LNCAP (cell line): ENCODE measurements at regions not wholly inside any gene's neighbourhood (a gene's known extent, or its start where the extent isn't known, plus 50 kb on each side); places are given as distances from the start of the nearest gene placed in this dataset.

ENCODE experiments used
- CTCF ChIP-seq: fragments of 450-650 bp; IDR thresholded peaks from 2 replicates; pipeline ENCODE4 v1.5.1; 2017; ENCODE audit warnings: mild to moderate bottlenecking

- no peak for TF ChIP-seq CTCF
These were observed 55.3 kb downstream of the CDKN2C start for GRCh38 chr1:51025374-51025773.

- TF ChIP-seq CTCF: no peak
These were observed 62.9 kb downstream of the CDKN2C start for GRCh38 chr1:51032936-51033335.

GRCh38 chr1:51044199-51044598 lies 57.8 kb upstream of the C1orf185 start:
- no peak for TF ChIP-seq CTCF

- peak; percentile 62 for TF ChIP-seq CTCF
These were observed 57.2 kb upstream of the C1orf185 start for GRCh38 chr1:51044834-51045233.

- TF ChIP-seq CTCF: no peak
These were observed 54.0 kb upstream of the C1orf185 start for GRCh38 chr1:51048021-51048420.

GRCh38 chr1:51048670-51049069 lies 53.4 kb upstream of the C1orf185 start:
- TF ChIP-seq CTCF: no peak
